GM18867 (cell line): ENCODE measurements at regions not wholly inside any gene's neighbourhood (a gene's known extent, or its start where the extent isn't known, plus 50 kb on each side); places are given as distances from the start of the nearest gene placed in this dataset.
"Not testable (repeated sequence)": the region's sequence is repeated elsewhere in the genome, so short reads cannot be mapped to it uniquely, and the experiment has no call there.

Experiments
- ATAC-seq: cut with Tn5 transposase; IDR thresholded peaks from one replicate; pipeline ENCODE4 v1.9.1; 2021; ENCODE audit warnings: mild to moderate bottlenecking, moderate library complexity; ENCODE audit not compliant: unreplicated experiment

- ATAC-seq: no peak
These were observed 716.8 kb upstream of the BCHE start for GRCh38 chr3:166554023-166554422.

GRCh38 chr3:166533740-166534139 is 696.5 kb upstream of the BCHE start:
- ATAC-seq: no peak

DNA sequence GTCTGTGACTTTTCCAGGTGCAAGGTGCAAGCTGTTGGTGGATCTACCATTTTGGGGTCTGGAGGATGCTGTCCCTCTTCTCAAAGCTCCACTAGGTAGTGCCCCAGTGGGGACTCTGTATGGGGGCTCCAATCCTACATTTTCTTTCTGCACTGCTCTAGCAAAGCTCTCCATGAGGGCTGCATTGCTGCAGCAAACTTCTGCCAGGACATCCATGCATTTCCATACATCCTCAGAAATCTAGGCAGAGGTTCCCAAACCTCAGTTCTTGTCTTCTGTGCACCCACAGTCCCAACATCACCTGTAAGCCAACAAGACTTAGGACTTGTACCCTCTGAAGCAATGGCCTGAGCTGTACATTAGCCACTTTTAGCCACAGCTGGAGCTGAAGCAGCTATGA is 694.5 kb upstream of the BCHE start:
- no peak for ATAC-seq

GRCh38 chr3:166527325-166527724 is 690.1 kb upstream of the BCHE start:
- ATAC-seq: no peak

DNA sequence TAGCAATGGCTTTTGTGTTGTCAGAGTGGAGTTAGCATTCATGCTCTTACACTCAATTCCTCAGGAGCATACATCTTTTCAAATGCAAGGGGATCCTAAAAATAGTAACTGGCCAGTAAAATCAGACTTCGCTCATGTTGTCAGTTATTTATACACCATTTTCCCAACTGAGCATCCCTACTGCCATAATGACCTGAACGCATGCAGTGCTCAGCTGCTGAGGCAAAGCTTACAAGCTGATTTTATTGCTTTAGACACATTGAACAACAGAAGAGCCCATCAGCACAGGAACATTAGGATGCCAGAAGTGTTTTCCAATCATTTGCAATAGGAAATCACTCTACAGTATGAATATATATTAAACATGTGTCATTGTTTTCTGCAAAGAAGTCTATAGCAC is 689.7 kb upstream of the BCHE start:
- ATAC-seq: no peak

DNA sequence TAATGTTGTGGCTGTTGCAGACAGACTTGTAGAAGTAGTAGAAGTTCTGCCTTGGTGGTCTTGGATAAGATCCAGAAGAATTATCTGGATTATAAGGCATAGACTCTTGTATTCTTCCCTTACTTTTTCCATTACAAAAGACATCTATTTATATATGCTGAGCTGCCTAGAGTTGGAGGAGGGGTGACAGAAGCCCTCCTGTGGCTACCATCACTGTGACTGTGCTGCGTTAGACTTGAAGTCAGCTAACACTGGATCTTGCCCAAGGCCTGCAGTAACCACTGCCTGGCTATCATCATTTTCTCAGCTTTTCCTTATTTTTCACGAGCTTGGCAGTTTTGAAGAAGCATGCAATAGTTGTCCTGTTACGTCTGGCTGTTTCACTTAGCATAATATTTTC is 684.8 kb upstream of the BCHE start:
- ATAC-seq: no peak

- ATAC-seq: no peak
These were observed 682.2 kb upstream of the BCHE start for GRCh38 chr3:166519443-166519842.

DNA sequence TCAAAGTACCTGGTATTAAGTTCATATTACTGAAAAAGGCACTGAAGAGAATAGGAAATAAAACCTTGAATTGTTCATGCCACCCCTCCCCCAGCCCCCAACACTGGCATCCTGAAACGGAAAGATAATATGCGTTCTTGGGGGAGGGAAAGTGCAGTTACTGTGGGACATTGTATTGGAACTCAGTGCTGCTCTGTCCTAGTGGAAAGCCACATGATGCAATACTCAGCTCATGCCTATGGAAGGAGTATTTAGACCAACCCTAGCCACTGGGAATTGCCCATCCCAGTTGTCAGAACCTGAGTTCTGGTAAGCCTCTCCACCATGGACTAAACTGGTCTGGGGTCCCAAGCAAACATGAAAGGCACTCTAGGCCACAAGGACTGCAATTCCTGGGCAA is 680.8 kb upstream of the BCHE start:
- ATAC-seq: no peak

- ATAC-seq: no peak
These were observed 673.2 kb upstream of the BCHE start for GRCh38 chr3:166510382-166510781.

DNA sequence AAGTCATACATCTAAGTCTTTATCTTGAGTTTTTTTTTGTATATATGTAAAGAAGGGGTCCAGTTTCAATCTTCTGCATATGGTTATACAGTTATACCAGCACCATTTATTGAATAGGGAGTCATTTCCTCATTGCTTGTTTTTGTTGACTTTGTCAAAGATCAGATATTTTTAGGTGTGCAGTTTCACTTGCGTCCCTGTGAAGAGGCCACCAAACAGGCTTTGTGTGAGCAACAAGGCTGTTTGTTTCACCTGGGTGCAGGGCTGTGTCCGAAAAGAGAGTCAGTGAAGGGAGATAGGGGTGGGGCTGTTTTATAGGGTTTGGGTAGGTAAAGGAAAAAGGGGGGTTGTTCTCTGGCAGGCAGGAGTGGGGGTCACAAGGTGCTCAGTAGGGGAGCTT is 663.2 kb upstream of the BCHE start:
- ATAC-seq: not testable (repeated sequence)

GRCh38 chr3:166499636-166500035 is 662.4 kb upstream of the BCHE start:
- no peak for ATAC-seq

GRCh38 chr3:166498446-166498845 is 661.2 kb upstream of the BCHE start:
- no peak for ATAC-seq

DNA sequence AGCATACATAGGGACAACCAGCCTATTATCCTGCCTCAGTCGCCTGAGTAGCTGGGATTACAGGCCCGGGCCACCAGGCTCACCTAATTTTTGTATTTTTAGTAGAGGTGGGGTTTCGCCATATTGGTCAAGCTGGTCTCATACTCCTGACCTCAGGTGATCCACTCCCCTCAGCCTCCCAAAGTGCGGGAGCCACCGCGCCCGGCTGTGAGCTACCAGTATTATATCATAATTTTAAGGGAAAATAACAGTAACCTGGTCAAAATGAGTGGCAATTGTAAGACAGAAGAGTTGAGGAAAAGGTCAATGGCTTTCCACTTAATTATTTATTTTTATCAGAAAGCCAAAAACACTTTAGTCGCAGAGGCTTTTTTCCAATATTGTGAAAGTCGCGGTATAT is 652.6 kb upstream of the BCHE start:
- no peak for ATAC-seq

DNA sequence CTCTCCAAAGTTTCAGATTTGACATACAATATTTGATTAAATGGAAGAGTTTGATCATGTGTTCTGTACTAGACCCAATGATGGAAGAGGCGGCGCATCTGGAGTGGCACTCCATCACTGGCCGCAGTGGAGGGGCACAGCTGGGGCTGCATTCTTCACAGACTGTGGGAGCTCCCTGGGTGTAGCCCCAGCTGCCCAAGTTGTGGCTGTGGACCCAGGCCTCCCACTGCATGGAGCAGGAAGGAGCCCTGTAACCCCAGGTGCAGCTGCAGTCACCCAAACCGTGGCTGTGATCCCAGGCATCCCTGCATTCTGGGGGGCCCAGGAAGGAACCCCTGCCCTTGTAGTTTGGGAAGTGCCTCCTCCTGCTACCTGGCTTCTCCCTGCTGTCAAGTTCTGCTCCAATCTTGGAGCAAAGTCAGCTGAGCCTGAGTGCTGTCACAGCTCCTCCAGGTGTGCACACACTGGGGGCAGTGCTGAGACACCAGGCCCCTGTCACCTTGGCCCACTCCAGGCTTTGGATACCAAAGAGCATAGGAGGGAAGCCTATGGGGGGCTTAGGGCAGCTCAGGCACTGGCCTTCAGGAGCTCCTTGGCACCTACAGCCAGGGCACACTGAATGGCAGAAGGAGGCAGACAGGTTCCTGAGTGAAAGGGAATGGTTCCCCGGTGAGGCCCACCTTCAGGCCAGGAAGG is 651.9 kb upstream of the BCHE start:
- no peak for ATAC-seq

DNA sequence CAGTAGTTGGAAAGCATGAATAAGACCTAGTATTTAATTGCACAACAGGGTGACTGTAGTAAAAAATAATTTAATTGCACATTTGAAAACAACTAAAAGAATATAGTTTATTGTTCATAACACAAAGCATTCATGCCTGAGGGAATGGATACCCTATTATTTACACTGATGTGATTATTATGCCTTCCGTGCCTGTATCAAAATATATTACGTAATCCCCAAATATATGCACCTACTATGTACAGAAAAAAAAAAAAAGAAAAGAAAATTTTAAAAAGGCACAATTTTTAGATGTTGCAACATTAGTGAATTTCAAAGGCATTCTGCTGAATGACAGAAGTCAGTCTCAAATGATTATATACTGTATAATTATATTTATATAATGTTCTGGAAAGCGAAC is 647.2 kb upstream of the BCHE start:
- ATAC-seq: no peak

- no peak for ATAC-seq
These were observed 644.1 kb upstream of the BCHE start for GRCh38 chr3:166481340-166481739.

DNA sequence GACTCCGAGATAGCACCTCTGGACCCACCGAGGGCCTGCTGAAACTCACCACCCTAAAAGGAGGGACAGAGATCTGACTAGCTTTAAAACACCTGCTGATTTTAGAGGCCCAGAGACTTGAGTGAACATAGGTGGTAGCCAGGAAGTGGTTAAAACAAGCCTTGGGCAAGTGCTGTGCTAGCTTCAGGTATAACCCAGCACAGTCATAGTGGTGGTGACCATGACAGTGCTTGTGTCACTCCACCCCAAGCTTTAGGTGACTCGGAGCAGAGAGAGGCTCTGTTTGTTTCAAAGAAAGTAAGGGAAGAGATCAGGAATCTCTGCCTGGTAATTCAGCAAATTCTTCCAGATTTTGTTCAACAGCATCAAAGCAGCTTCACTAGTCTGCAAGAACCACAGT is 641.1 kb upstream of the BCHE start:
- ATAC-seq: no peak

DNA sequence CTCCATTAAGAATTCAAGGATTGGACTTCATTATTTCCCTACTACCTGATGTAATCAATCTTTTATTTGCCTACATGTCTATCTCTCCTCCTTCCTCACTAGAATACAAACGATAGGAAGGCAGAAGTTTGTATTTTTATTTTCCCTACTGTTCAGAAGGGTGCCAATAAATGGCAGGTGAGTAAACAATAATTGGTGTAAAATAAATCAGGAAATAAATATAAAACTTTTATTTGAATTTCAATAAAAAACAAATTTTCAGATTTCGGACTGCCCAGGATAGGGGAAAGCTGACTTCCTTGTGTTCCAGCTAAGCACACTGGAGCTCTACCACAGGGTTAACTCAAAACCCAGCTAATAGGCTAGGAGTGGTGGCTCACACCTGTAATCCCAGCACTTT is 636.3 kb upstream of the BCHE start:
- ATAC-seq: no peak

DNA sequence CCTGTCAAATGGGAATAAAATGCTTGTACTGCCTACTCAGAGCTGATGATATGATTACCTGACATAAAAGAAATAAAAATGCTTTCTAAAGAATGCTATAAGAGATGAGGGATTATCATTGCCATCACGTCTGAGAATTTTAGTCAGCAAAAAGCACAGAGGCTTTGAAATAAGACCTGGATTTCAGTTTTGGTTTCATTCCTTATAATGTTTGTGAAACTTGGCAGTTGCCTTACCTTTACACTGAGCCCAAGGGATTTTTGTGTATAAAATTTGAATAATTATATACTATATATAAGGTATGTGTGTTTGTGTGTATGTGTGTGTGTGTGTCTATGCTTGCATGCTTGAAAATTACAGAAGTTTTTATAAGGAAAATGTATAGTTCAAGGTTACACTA is 634.8 kb upstream of the BCHE start:
- ATAC-seq: no peak

GRCh38 chr3:166471074-166471767 is 634.0 kb upstream of the BCHE start:
- ATAC-seq: no peak

DNA sequence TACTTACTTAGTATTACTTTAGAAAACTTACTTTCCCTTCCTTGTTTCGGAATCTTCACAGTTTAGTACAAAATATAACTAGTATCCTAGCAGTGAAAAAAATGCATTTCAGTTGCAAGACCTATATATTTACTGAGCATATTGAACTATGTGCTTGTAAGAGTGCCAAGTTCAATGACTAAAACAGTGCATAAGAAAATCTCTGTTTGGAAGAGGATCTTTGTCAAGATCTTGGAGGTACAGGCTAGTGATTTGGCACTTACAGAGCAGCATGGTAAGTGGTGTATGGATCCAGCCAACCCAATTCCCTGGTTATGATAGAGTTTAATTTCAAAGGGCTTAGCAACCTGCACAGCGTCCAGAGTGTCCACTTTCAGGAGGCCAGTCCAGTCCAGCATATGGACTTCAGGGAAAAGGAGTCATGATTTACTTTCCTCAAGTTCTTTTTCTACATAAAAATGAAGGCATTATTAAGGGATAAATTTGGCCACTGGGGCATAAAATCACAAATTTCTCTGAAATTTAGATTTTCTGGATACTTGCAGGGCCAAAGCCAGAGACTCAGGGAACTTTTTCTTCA is 625.8 kb upstream of the BCHE start:
- ATAC-seq: no peak

DNA sequence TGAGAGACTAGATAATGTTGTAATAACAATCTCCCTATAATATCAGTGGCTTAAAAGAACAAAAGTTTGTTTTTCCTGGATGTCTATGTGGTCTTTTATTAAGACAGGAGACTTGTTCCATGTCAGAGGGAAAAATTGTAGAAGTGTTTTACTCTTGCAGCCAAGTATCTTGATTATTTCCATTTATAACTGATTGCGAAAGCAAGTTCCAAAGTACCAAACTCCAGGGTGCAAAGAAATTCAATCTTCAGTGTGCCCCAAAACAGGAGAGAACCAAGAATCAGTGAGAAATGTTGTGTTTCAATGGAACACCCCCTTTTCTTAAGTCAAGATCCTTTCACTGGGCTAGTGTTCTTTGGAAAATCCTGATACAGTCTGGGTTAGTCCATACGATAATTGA is 624.4 kb upstream of the BCHE start:
- ATAC-seq: no peak
